RKO (cell line): ENCODE measurements at regions not wholly inside any gene's neighbourhood (a gene's known extent, or its start where the extent isn't known, plus 50 kb on each side); places are given as distances from the start of the nearest gene placed in this dataset.

Experiments used
- DNase-seq: peaks from one replicate; pipeline ENCODE4 v3.0.0-alpha.2; 2016; ENCODE audit warnings: low spot score

GRCh38 chr13:111844222-111844671, 222.7 kb upstream of the SOX1 start:
- DNase-seq: no peak

- no peak for DNase-seq
Observed at GRCh38 chr13:111844682-111845081, 222.3 kb upstream of the SOX1 start.

DNA sequence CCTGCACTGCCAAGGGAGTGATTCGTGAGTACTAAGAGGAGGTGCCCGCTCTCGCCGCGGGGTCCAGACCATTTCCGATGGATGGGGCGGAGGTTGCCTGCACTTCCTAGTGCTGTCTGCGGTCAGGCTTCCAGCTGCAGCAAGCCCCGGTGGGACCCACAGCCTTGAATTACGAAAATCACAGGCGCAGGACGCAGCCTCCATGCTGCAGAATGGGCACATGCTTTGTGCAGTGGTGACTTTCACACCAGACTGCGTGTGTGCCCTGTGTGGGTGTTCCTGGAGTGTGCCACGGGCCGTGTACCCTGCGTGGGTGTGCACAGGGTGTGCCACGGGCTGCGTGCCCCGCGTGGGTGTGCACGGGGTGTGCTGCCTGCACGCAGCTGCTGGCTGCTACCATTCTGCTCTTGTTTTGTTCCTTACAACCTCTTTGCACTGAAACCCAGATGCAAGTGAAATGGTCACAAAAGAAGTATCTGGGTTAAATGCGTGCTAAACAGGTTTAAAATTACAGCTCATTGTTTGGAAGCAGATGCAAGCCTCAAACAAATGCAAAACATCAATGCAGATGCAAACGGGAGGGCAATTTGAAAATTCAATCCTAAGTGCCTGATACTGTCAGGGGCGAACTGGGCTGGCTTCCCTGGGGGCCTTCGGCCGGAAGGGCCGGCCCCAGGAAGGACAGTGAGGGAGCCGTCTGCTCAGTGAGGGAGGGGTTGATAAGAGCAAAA, 221.2 kb upstream of the SOX1 start:
- DNase-seq: no peak

DNA sequence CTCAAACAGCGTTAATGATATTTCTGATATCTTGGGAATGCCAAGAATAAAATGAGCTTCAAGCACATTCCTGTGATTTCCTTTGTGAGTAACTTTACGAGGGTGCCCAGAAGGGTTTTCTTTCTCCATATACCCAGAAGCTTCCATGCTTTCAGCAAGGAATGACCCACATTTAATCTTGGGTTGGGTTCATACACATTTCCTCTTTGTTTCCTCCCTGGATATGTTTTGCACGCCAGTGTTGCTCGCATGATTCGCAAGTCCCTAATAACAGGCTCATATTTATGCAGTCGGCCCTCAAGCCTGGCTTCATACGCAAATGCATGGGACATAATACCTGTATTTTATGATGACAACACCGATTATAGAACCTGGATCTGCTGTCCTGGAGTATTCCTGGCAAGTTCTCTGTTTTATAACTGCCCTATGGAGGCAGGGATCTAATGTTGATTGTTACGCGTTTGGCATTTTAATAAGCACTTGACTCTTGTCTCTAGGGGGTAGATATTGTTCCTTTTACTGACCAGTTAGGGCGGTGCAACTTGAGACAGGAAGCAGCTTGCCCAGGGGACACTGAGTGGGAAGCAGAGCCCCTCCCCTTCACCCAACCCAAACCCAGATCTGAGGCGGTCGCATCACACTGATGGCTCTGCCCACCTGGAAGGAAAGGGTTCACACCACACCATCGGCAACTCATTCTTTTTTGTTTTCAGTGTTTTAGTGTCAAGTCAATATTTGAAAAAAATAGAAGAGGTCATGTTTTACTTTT, 220.4 kb upstream of the SOX1 start:
- DNase-seq: no peak

- DNase-seq: no peak
Observed at GRCh38 chr13:111847964-111848363, 219.0 kb upstream of the SOX1 start.

GRCh38 chr13:111850458-111850857, 216.5 kb upstream of the SOX1 start:
- DNase-seq: no peak

GRCh38 chr13:111850976-111851375, 216.0 kb upstream of the SOX1 start:
- no peak for DNase-seq

DNA sequence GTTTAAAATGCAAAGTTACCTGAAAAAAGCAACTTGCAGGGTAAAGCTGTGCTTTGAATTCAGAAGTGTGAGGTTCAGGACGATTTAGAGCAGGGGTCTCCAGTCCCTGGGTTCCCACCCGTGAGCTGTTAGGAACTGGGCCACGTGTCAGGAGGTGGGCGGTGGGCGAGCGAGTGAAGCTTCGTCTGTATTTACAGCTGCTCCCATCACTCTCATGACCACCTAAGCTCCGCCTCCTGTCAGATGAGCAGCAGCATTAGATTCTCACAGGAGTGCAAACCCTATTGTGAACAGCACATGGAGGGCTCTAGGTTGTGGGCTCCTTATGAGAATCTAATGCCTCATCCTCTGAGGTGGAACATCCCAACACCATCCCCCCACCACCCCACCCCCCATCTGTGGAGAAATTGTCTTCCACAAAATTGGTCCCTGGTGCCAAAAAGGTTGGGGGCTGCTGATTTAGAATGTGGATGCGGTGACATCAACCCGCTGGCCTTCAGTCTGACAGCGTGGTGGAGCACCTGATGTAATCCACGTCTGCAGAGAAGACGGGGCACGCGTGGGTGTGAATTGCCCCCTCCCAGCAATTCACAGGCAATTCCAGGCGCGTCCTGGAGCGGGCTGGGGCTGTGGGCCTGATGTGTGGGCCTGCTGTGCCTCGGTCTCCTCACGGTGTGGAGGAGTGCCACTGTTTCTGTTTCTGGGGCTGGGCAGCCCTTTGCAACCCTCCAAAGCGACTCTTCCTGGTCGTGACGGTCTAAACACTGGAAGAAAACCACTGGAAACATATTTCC, 214.0 kb upstream of the SOX1 start:
- DNase-seq: no peak

- no peak for DNase-seq
Observed at GRCh38 chr13:111853721-111854120, 213.2 kb upstream of the SOX1 start.

- no peak for DNase-seq
Observed at GRCh38 chr13:111854403-111854802, 212.5 kb upstream of the SOX1 start.

DNA sequence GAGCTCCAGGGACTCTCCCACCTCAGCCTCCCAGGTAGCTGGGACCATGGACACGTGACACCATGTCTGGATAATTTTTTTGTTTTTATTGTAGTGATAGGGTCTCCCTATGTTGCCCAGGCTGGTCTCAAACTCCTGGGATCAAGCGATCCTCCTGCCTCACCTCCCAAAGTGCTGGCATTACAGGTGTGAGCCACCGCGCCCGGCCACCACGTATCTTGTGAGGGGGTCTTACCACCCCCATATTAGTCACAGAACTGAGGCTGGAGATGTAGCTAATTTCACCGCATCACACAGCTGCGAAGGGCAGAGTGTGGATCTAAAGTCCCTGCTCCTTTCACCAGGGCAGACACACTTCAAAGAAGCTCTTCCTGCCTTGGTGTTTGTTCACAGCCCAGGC, 211.8 kb upstream of the SOX1 start:
- DNase-seq: no peak

GRCh38 chr13:111855786-111856185, 211.2 kb upstream of the SOX1 start:
- no peak for DNase-seq

DNA sequence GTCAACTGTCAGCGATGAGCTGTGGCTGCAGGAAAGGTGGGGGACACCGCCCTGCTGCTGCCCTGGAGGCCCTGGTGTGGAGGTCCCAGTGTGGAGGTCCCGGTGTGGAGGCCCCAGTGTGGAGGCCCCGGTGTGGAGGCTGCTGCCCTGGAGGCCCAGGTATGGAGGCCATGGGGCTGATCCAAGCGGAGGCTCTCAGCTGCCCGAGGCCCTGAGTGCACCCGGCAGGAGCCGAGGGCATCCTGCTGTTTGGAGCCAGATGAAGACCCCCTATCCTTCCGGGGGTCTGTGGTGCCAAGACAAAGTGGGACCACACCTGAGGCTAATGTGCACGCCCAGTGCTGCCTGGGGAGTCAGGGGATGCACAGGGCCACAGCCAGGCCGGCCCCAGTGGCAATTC, 210.4 kb upstream of the SOX1 start:
- no peak for DNase-seq

DNA sequence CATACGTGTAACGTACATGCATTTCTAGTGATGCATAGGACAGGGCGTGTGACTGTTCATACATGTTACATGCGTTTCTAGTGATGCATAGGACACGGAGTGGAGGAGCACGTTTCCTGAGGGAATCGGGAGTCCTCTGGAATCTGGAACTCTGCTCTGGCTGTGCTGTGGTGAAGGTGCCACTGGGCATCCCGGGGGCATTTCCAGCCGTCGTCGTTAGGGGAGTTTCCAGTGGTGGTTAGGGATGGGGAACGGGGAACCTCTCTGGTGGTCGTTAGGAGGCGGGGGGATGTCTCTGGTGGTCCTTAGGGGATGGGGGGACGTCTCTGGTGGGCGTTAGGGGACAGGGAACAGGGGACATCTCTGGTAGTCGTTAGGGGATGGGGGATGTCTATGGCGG, 209.6 kb upstream of the SOX1 start:
- DNase-seq: no peak

DNA sequence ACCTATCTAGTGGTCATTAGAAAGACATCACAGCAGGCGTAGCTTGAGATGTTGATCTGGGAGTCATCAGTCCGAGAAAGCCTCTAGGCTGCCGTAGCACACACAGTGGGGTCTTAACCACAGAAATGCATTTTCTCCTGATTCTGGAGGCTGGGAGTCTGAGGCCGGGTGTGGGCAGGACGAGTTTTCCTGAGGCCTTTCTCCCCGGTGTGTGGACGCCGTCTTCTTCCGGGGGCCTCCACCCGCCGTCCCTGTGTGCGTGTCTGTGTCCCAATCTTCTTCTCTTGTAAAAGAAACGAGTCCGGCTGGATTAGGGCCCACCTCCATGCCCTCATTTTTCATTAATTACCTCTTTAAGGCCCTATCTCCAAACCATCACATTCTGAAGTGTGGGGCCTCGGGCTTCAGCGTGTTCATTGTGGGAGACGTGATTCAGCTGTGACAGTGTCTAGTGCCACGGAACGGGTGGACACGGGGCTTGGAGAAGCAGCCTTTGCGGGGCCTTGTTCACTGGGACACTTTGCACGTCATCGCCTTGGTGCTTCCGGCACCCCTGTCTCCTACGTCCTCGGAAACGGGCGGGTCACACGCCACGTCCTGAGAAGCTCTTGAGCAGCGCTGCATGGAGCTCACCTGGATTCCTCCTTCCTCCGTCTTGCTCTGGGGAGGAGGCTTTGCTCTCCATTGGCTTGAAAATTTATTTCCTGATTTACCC, 208.9 kb upstream of the SOX1 start:
- DNase-seq: no peak

GRCh38 chr13:111858571-111858970, 208.4 kb upstream of the SOX1 start:
- no peak for DNase-seq

- DNase-seq: no peak
Observed at GRCh38 chr13:111859354-111860230, 207.4 kb upstream of the SOX1 start.

DNA sequence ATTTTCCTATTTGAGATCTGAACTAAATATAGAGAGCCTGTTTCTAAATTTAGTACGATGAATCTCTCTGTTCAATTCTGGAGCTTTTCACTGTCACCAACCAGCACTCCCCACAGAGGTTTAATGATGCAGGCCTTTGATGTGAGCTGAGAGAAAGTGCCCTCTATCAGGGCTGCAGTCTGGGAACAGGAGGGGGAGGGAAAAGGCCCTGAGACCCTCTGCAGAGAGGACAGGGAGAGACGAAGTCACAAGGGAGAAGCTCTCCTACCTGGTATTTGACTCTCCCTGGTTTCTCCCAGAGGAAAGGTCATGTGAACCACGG, 206.8 kb upstream of the SOX1 start:
- no peak for DNase-seq

GRCh38 chr13:111861319-111861718, 205.6 kb upstream of the SOX1 start:
- DNase-seq: no peak

- DNase-seq: peak; percentile 0
Observed at GRCh38 chr13:111861766-111862366, 205.1 kb upstream of the SOX1 start.
